Tibial nerve (tissue), 4 donors: ENCODE measurements at regions not wholly inside any gene's neighbourhood (a gene's known extent, or its start where the extent isn't known, plus 50 kb on each side); places are given as distances from the start of the nearest gene placed in this dataset.

Experiments used
- EP300 ChIP-seq, 2 donors: sonication (generic); formaldehyde crosslinking; IDR thresholded peaks; one replicate each; pipeline ENCODE4 v1.6.1; 2017; ENCODE audit warnings: antibody characterized with exemption in 2 of 2, mild to moderate bottlenecking in 1 of 2
- POLR2A ChIP-seq, 2 donors: fragments of 450-650 bp; IDR thresholded peaks; one replicate each; pipeline ENCODE4 v1.6.1; 2017; ENCODE audit warnings: antibody characterized with exemption in 2 of 2, mild to moderate bottlenecking in 2 of 2, moderate library complexity in 2 of 2
- TF ChIP-seq, protein P1 (sequence below), 5 experiments: fragments of 200-600 bp in 3 of 5; fragments of 450-650 bp in 2 of 5; sonication (generic) in 3 of 5; IDR thresholded peaks; one replicate each; pipeline ENCODE4 v1.5.1; 2016 to 2019; ENCODE audit warnings: antibody characterized with exemption in 5 of 5, mild to moderate bottlenecking in 3 of 5, moderate library complexity in 2 of 5

DNA sequence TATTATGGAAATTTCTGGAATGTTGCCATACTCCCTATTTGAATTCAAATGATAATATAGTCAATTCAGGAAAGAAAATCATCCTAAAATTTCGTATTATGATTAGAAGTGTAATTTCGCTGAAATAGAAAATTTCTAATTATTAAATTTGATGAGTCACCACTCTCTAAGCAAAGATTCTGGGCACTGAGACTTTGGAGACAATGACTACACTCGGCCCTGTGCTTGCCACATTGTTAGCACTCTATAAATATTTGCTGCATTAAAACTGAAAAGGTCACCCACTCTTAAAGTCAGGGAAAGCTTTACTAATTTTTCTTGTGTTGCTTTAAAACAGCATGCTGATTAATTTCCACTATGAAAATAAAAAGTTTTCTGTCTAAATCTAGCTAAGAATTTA lies 240.3 kb downstream of the TLE4 start:
- TF ChIP-seq, protein P1, sequence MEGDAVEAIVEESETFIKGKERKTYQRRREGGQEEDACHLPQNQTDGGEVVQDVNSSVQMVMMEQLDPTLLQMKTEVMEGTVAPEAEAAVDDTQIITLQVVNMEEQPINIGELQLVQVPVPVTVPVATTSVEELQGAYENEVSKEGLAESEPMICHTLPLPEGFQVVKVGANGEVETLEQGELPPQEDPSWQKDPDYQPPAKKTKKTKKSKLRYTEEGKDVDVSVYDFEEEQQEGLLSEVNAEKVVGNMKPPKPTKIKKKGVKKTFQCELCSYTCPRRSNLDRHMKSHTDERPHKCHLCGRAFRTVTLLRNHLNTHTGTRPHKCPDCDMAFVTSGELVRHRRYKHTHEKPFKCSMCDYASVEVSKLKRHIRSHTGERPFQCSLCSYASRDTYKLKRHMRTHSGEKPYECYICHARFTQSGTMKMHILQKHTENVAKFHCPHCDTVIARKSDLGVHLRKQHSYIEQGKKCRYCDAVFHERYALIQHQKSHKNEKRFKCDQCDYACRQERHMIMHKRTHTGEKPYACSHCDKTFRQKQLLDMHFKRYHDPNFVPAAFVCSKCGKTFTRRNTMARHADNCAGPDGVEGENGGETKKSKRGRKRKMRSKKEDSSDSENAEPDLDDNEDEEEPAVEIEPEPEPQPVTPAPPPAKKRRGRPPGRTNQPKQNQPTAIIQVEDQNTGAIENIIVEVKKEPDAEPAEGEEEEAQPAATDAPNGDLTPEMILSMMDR (IDR thresholded peaks at IDR 0.05), result no peak
- TF ChIP-seq POLR2A (IDR thresholded peaks at IDR 0.05) (no peak), EP300 (IDR thresholded peaks at IDR 0.05) (no peak)
